ENCODE measurements at regions not wholly inside any gene's neighbourhood (a gene's known extent, or its start where the extent isn't known, plus 50 kb on each side); places are given as distances from the start of the nearest gene placed in this dataset.

DNA sequence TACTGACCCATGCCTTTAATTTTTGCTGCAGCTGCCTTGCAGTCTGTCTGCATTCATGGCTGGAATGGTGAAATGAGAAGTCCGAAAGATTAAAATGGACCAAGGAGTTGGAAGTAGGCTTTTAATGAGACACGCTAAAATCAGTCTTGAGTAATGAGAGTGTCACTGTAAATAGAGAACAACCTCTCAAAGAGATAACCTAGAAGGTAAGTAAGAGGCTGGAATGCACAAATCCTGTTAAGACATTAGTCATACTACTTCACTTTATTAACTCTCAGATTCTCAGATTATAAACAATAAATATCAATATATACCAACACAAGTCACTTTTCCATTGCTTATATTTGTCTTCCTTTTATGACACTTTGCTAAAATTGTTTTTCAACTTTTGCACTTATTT is 880.6 kb upstream of the C9orf72 start:
- Histone ChIP-seq H3K9me3 (replicated peaks; ENCODE audit: control insufficient read depth, insufficient read depth, low read length) (no peaks in the 10 kb centered on the region), H2AFZ (ENCODE audit: low read depth, low read length) (no peak overlapping the region), H3K27me3 (ENCODE audit: control insufficient read depth in 2 of 2, insufficient read depth in 2 of 2, low read length in 2 of 2) (no peaks in the 10 kb centered on the region), H3K4me1 (ENCODE audit: control insufficient read depth, extremely low read depth, insufficient read depth, low read length) (no peaks in the 10 kb centered on the region), H3K9ac (replicated peaks; ENCODE audit: extremely low read depth, insufficient read depth, low read length) (no peak overlapping the region), H3K36me3 (ENCODE audit: control insufficient read depth in 2 of 2, extremely low read depth in 1 of 2, insufficient read depth in 2 of 2, low read length in 2 of 2) (no peaks in the 10 kb centered on the region), H3K27ac (ENCODE audit: insufficient read depth, low read depth, low read length) (no peak overlapping the region), H3K4me2 (ENCODE audit: insufficient read depth, low read length) (no peak overlapping the region), H3K9me1 (replicated peaks; ENCODE audit: control insufficient read depth, extremely low read depth, insufficient read depth, low read length) (no peaks in the 10 kb centered on the region), H3K4me3 (replicated peaks in 1 of 3; ENCODE audit: insufficient read depth in 1 of 3, low read depth in 1 of 3, low read length in 3 of 3) (no peak overlapping the region), H4K20me1 (replicated peaks; ENCODE audit: control insufficient read depth, extremely low read depth, insufficient read depth, low read length) (no peaks in the 10 kb centered on the region), H3K79me2 (ENCODE audit: control insufficient read depth, insufficient read depth, low read length) (no peaks in the 10 kb centered on the region)
- TF ChIP-seq GATA2 (IDR thresholded peaks at IDR 0.05; ENCODE audit: insufficient read depth, insufficient read length, low read depth, low read length) = no peak
- TF ChIP-seq MYC (IDR thresholded peaks at IDR 0.05; ENCODE audit: low read depth, low read length) = no peak
- no peak for TF ChIP-seq POLR2AphosphoS5 (IDR thresholded peaks at IDR 0.05; ENCODE audit: insufficient read depth, low read depth, low read length)
- no peak for TF ChIP-seq JUN (IDR thresholded peaks at IDR 0.05; ENCODE audit: borderline replicate concordance, insufficient read depth, insufficient read length, low read depth)
- TF ChIP-seq, protein P1, sequence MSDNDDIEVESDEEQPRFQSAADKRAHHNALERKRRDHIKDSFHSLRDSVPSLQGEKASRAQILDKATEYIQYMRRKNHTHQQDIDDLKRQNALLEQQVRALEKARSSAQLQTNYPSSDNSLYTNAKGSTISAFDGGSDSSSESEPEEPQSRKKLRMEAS (IDR thresholded peaks at IDR 0.05; ENCODE audit: insufficient read depth, insufficient read length) = no peak
- no peak for TF ChIP-seq POLR2A (IDR thresholded peaks at IDR 0.05; ENCODE audit: low read depth, low read length)
- no peak for TF ChIP-seq CTCF (IDR thresholded peaks at IDR 0.05; ENCODE audit: extremely low read depth in 1 of 2, insufficient read depth in 1 of 2, low read depth in 1 of 2, low read length in 2 of 2)
- dilution Hi-C loops (cut with MboI; ENCODE audit: extremely low pct_ligation_motif_present, low sequenced_read_pairs) = no loop called here
- no TSS peak for BruUV-seq (replicated peaks)
- POLR2A ChIA-PET = no interaction called here
- DNase-seq (ENCODE audit: low read depth, low spot score) (no peak), FAIRE-seq (no peak)
- intact Hi-C loops (cut with micrococcal nuclease) = no loop called here
- CTCF ChIA-PET = no interaction called here

GRCh38 chr9:28456861-28457260 is 883.6 kb upstream of the C9orf72 start:
- no peak overlapping the region for H3K27ac ChIP-seq (ENCODE audit: insufficient read depth, low read depth, low read length)
- no peak overlapping the region for H3K9ac ChIP-seq (replicated peaks; ENCODE audit: extremely low read depth, insufficient read depth, low read length)
- dilution Hi-C loops (cut with MboI; ENCODE audit: extremely low pct_ligation_motif_present, low sequenced_read_pairs) (no loop called here), intact Hi-C loops (cut with micrococcal nuclease) (no loop called here)
- no peak for DNase-seq (ENCODE audit: low read depth, low spot score)
- H3K36me3 ChIP-seq (ENCODE audit: control insufficient read depth in 2 of 2, extremely low read depth in 1 of 2, insufficient read depth in 2 of 2, low read length in 2 of 2) = no peaks in the 10 kb centered on the region
- no peaks in the 10 kb centered on the region for H4K20me1 ChIP-seq (replicated peaks; ENCODE audit: control insufficient read depth, extremely low read depth, insufficient read depth, low read length)
- no peaks in the 10 kb centered on the region for H3K9me3 ChIP-seq (replicated peaks; ENCODE audit: control insufficient read depth, insufficient read depth, low read length)
- no peaks in the 10 kb centered on the region for H3K4me1 ChIP-seq (ENCODE audit: control insufficient read depth, extremely low read depth, insufficient read depth, low read length)
- H3K4me3 ChIP-seq (replicated peaks in 1 of 3; ENCODE audit: insufficient read depth in 1 of 3, low read depth in 1 of 3, low read length in 3 of 3) = no peak overlapping the region
- H3K27me3 ChIP-seq (ENCODE audit: control insufficient read depth in 2 of 2, insufficient read depth in 2 of 2, low read length in 2 of 2) = no peaks in the 10 kb centered on the region
- TF ChIP-seq POLR2AphosphoS5 (IDR thresholded peaks at IDR 0.05; ENCODE audit: insufficient read depth, low read depth, low read length) (no peak), JUN (IDR thresholded peaks at IDR 0.05; ENCODE audit: borderline replicate concordance, insufficient read depth, insufficient read length, low read depth) (no peak), EZH2 (IDR thresholded peaks at IDR 0.05; ENCODE audit: borderline replicate concordance, low read depth, low read length, severe bottlenecking) (no peak), MYC (IDR thresholded peaks at IDR 0.05; ENCODE audit: low read depth, low read length) (no peak), POLR2A (IDR thresholded peaks at IDR 0.05; ENCODE audit: low read depth, low read length) (no peak), FOS (IDR thresholded peaks at IDR 0.05; ENCODE audit: borderline replicate concordance, insufficient read depth, low read length) (no peak), CTCF (IDR thresholded peaks at IDR 0.05; ENCODE audit: extremely low read depth in 1 of 2, insufficient read depth in 1 of 2, low read depth in 1 of 2, low read length in 2 of 2) (no peak), GATA2 (IDR thresholded peaks at IDR 0.05; ENCODE audit: insufficient read depth, insufficient read length, low read depth, low read length) (no peak)
- TF ChIP-seq, protein P1 (IDR thresholded peaks at IDR 0.05; ENCODE audit: insufficient read depth, insufficient read length) = no peak
- CTCF ChIA-PET = no interaction called here
- H2AFZ ChIP-seq (ENCODE audit: low read depth, low read length) = no peak overlapping the region
- FAIRE-seq = no peak
- no peaks in the 10 kb centered on the region for H3K79me2 ChIP-seq (ENCODE audit: control insufficient read depth, insufficient read depth, low read length)
- BruUV-seq (replicated peaks) = no TSS peak
- no peak overlapping the region for H3K4me2 ChIP-seq (ENCODE audit: insufficient read depth, low read length)
- no peaks in the 10 kb centered on the region for H3K9me1 ChIP-seq (replicated peaks; ENCODE audit: control insufficient read depth, extremely low read depth, insufficient read depth, low read length)
- POLR2A ChIA-PET = no interaction called here
